A673 (cell line): ENCODE measurements at regions not wholly inside any gene's neighbourhood (a gene's known extent, or its start where the extent isn't known, plus 50 kb on each side); places are given as distances from the start of the nearest gene placed in this dataset.

Experiments
- EZH2 ChIP-seq: fragments of 200-600 bp; sonication (generic); IDR thresholded peaks from 2 replicates; pipeline ENCODE4 v1.6.1; 2017; ENCODE audit warnings: borderline replicate concordance, low read depth, mild to moderate bottlenecking, mixed read lengths, antibody characterized with exemption, low read length; ENCODE audit not compliant: poor library complexity, severe bottlenecking
- TF ChIP-seq, protein P1 (sequence below): fragments of 300-800, 200-600 bp; sonication (generic); conservative IDR thresholded peaks from 2 replicates; pipeline ENCODE4 v1.5.1; 2017; ENCODE audit warnings: low read depth, mild to moderate bottlenecking, antibody characterized with exemption, low read length, moderate library complexity, mixed read lengths

DNA sequence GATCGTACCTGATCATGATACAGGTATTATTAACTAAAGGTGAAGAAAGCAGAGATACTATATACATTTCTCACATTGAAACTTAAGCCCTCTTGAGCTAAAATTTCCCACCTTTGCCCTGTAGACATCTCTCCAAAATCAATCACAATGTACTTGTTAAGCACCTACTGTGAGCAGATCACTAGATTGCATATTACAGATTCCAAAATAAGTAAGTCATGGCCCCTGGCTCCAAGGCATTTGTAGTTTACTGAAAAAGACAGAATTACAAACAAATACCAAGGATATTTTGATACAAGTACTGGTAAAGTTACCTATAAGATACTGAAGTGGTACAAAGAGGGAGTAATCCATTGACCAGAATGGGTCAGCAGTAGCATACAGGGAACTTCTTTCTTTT lies 455.3 kb downstream of the STK39 start:
- TF ChIP-seq EZH2, result no peak
- TF ChIP-seq, protein P1, sequence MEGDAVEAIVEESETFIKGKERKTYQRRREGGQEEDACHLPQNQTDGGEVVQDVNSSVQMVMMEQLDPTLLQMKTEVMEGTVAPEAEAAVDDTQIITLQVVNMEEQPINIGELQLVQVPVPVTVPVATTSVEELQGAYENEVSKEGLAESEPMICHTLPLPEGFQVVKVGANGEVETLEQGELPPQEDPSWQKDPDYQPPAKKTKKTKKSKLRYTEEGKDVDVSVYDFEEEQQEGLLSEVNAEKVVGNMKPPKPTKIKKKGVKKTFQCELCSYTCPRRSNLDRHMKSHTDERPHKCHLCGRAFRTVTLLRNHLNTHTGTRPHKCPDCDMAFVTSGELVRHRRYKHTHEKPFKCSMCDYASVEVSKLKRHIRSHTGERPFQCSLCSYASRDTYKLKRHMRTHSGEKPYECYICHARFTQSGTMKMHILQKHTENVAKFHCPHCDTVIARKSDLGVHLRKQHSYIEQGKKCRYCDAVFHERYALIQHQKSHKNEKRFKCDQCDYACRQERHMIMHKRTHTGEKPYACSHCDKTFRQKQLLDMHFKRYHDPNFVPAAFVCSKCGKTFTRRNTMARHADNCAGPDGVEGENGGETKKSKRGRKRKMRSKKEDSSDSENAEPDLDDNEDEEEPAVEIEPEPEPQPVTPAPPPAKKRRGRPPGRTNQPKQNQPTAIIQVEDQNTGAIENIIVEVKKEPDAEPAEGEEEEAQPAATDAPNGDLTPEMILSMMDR, result no peak
